Hepatocyte (in vitro differentiated cells): ENCODE measurements at regions not wholly inside any gene's neighbourhood (a gene's known extent, or its start where the extent isn't known, plus 50 kb on each side); places are given as distances from the start of the nearest gene placed in this dataset.

Experiments used
- DNase-seq: peaks from one replicate; pipeline ENCODE4 v3.0.0-alpha.2; 2016; ENCODE audit warnings: low spot score
- H2AFZ ChIP-seq: fragments of 200-600 bp; sonication (generic); 2 replicates; pipeline ENCODE4 v1.6.0; 2016; ENCODE audit warnings: antibody characterized with exemption, mild to moderate bottlenecking
- H3K27ac ChIP-seq: fragments of 200-600 bp; sonication (generic); 2 replicates; pipeline ENCODE4 v1.5.1; 2016; ENCODE audit warnings: mild to moderate bottlenecking
- H3K27me3 ChIP-seq: fragments of 200-600 bp; sonication (generic); 2 replicates; pipeline ENCODE4 v1.6.1; 2016
- H3K36me3 ChIP-seq: fragments of 200-600 bp; sonication (generic); replicated peaks from 2 replicates; pipeline ENCODE4 v1.5.1; 2016; ENCODE audit warnings: low read depth; ENCODE audit not compliant: insufficient read depth
- H3K4me1 ChIP-seq: fragments of 200-600 bp; sonication (generic); 2 replicates; pipeline ENCODE4 v1.5.1; 2016; ENCODE audit warnings: mild to moderate bottlenecking, moderate library complexity; ENCODE audit not compliant: insufficient read depth
- H3K4me2 ChIP-seq: fragments of 200-600 bp; sonication (generic); 2 replicates; pipeline ENCODE4 v1.6.0; 2016
- H3K4me3 ChIP-seq: fragments of 200-600 bp; sonication (generic); 2 replicates; pipeline ENCODE4 v1.5.1; 2016; ENCODE audit warnings: mild to moderate bottlenecking
- H3K79me2 ChIP-seq: fragments of 200-600 bp; sonication (generic); 2 replicates; pipeline ENCODE4 v1.6.0; 2017; ENCODE audit warnings: mild to moderate bottlenecking
- H3K9me2 ChIP-seq: fragments of 200-600 bp; sonication (generic); replicated peaks from 2 replicates; pipeline ENCODE4 v1.6.0; 2017; ENCODE audit warnings: mild to moderate bottlenecking; ENCODE audit not compliant: insufficient read depth
- H3K9me3 ChIP-seq: fragments of 200-600 bp; sonication (generic); 2 replicates; pipeline ENCODE4 v1.5.1; 2016; ENCODE audit warnings: low read depth, mild to moderate bottlenecking
- H4K20me1 ChIP-seq: fragments of 200-600 bp; sonication (generic); 2 replicates; pipeline ENCODE4 v1.6.0; 2016; ENCODE audit warnings: mild to moderate bottlenecking; ENCODE audit not compliant: insufficient read depth, poor library complexity, severe bottlenecking
- CTCF ChIP-seq: fragments of 200-600 bp; sonication (generic); IDR thresholded peaks from 2 replicates; pipeline ENCODE4 v1.5.1; 2016; ENCODE audit warnings: antibody characterized with exemption, mild to moderate bottlenecking; ENCODE audit not compliant: poor library complexity
- EZH2 ChIP-seq: fragments of 200-600 bp; sonication (generic); IDR thresholded peaks from 2 replicates; pipeline ENCODE4 v1.6.1; 2016; ENCODE audit warnings: antibody characterized with exemption, mild to moderate bottlenecking, borderline replicate concordance
- EZH2phosphoT487 ChIP-seq: fragments of 200-600 bp; sonication (generic); IDR thresholded peaks from one replicate; pipeline ENCODE4 v1.6.1; 2018; ENCODE audit warnings: antibody characterized with exemption, mild to moderate bottlenecking, low read depth, moderate library complexity; ENCODE audit not compliant: unreplicated experiment, severe bottlenecking
- WGBS: methylation state at CpG from one replicate; pipeline ENCODE4 v1.1.6; 2016; ENCODE audit warnings: low lambda C conversion rate; ENCODE audit errors: missing lambda C conversion rate; 5-methylcytosine and 5-hydroxymethylcytosine counted together

- no peak overlapping the region for H2AFZ ChIP-seq
- H4K20me1 ChIP-seq, result no peaks in the 10 kb centered on the region
- H3K27me3 ChIP-seq, result no peaks in the 10 kb centered on the region
- H3K4me1 ChIP-seq, result no peaks in the 10 kb centered on the region
- no peaks in the 10 kb centered on the region for H3K9me2 ChIP-seq
- no peak overlapping the region for H3K4me3 ChIP-seq
- no peak overlapping the region for H3K4me2 ChIP-seq
- H3K36me3 ChIP-seq, result no peaks in the 10 kb centered on the region
- TF ChIP-seq EZH2phosphoT487, result no peak
- TF ChIP-seq CTCF, result no peak
- no peak for TF ChIP-seq EZH2
- no peak overlapping the region for H3K27ac ChIP-seq
- 86% methylated on average over 4 of the region's 4 CpGs for WGBS
- DNase-seq, result no peak
- no peaks in the 10 kb centered on the region for H3K9me3 ChIP-seq
- H3K79me2 ChIP-seq, result no peaks in the 10 kb centered on the region
Measured at GRCh38 chr9:25773805-25774204, 95.6 kb upstream of the TUSC1 start.

- no peaks in the 10 kb centered on the region for H3K36me3 ChIP-seq
- no peaks in the 10 kb centered on the region for H3K27me3 ChIP-seq
- 100% methylated on average over 1 of the region's 1 CpG for WGBS
- no peaks in the 10 kb centered on the region for H3K9me2 ChIP-seq
- H3K9me3 ChIP-seq, result no peaks in the 10 kb centered on the region
- no peak for DNase-seq
- H3K4me2 ChIP-seq, result no peak overlapping the region
- H3K27ac ChIP-seq, result no peak overlapping the region
- H2AFZ ChIP-seq, result no peak overlapping the region
- H3K4me3 ChIP-seq, result no peak overlapping the region
- no peaks in the 10 kb centered on the region for H4K20me1 ChIP-seq
- no peaks in the 10 kb centered on the region for H3K79me2 ChIP-seq
- TF ChIP-seq CTCF (no peak), EZH2phosphoT487 (no peak), EZH2 (no peak)
- no peaks in the 10 kb centered on the region for H3K4me1 ChIP-seq
Measured at GRCh38 chr9:25755951-25756350, 77.7 kb upstream of the TUSC1 start.

DNA sequence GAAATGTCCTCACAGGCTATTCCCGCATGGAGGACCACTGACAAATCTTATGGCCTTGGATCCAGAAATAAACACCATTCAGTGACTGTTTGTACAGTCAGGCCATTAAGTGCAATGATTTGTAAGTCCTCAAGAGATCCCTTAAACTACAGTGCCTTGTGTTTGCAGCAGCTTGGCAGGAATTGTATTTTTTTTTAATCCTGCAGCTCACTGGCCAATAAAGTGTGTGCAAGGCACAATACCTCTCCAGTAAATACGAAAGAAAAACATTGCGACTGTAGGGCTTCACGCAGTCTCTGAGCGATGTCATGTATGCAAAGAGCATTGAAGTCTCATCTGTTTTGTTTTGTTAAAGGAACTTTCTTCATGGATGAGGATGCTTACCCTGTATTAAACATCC, 74.2 kb upstream of the TUSC1 start:
- Histone ChIP-seq H2AFZ (no peak overlapping the region), H3K36me3 (no peaks in the 10 kb centered on the region), H4K20me1 (no peaks in the 10 kb centered on the region), H3K27me3 (no peaks in the 10 kb centered on the region), H3K9me2 (no peaks in the 10 kb centered on the region), H3K79me2 (no peaks in the 10 kb centered on the region), H3K9me3 (no peaks in the 10 kb centered on the region), H3K4me3 (no peak overlapping the region), H3K4me2 (no peak overlapping the region), H3K27ac (no peak overlapping the region), H3K4me1 (no peaks in the 10 kb centered on the region)
- WGBS, result 87% methylated on average over 5 of the region's 5 CpGs
- DNase-seq, result no peak
- TF ChIP-seq EZH2 (no peak), EZH2phosphoT487 (no peak), CTCF (no peak)

DNA sequence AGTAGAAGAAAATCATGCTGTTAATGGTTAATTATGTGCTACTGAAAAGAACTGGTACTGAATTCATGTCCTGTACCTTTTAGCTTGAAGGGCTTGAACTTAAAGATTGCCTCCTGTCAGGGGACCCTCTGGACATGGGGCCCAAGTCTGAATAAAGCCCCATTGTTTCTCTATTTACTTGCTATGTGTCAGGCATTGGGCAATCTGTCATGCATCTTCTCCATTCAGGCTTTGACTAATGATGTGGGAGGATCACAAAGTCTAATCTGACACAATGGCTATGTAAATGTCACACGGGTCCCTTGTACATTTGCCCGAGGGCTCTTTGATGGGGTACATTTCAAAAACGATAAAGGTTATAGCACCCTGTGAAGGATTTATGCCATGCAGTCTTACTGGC, 64.0 kb upstream of the TUSC1 start:
- no peaks in the 10 kb centered on the region for H4K20me1 ChIP-seq
- H3K4me3 ChIP-seq, result no peak overlapping the region
- no peaks in the 10 kb centered on the region for H3K9me2 ChIP-seq
- H3K9me3 ChIP-seq, result no peaks in the 10 kb centered on the region
- H3K4me2 ChIP-seq, result no peak overlapping the region
- no peak overlapping the region for H3K27ac ChIP-seq
- no peaks in the 10 kb centered on the region for H3K36me3 ChIP-seq
- DNase-seq, result peak; percentile 6
- no peaks in the 10 kb centered on the region for H3K79me2 ChIP-seq
- H3K4me1 ChIP-seq, result no peaks in the 10 kb centered on the region
- 58% methylated on average over 3 of the region's 3 CpGs for WGBS
- no peaks in the 10 kb centered on the region for H3K27me3 ChIP-seq
- TF ChIP-seq EZH2 (no peak), CTCF (no peak), EZH2phosphoT487 (no peak)
- no peak overlapping the region for H2AFZ ChIP-seq
